ENCODE measurements at regions not wholly inside any gene's neighbourhood (a gene's known extent, or its start where the extent isn't known, plus 50 kb on each side); places are given as distances from the start of the nearest gene placed in this dataset.

GRCh38 chr9:28365020-28365640, 791.8 kb upstream of the C9orf72 start:
- TF ChIP-seq JUND (CRISPR knock-in tag; IDR thresholded peaks at IDR 0.05) (no peak), TCF12 (IDR thresholded peaks at IDR 0.05) (no peak), TCF12 (CRISPR knock-in tag; IDR thresholded peaks at IDR 0.05) (no peak)
